Epithelial cell of proximal tubule (primary cell): ENCODE measurements at regions not wholly inside any gene's neighbourhood (a gene's known extent, or its start where the extent isn't known, plus 50 kb on each side); places are given as distances from the start of the nearest gene placed in this dataset.
"Not testable (repeated sequence)": the region's sequence is repeated elsewhere in the genome, so short reads cannot be mapped to it uniquely, and the experiment has no call there.

Experiments
- DNase-seq: peaks from one replicate; pipeline ENCODE4 v3.0.0-alpha.2; 2011; ENCODE audit warnings: low read depth
- H3K4me3 ChIP-seq: 2 replicates; pipeline ENCODE4 v1.5.1; 2011; ENCODE audit warnings: low read depth, mild to moderate bottlenecking, low read length
- TF ChIP-seq, protein P1 (sequence below): conservative IDR thresholded peaks from 2 replicates; pipeline ENCODE4 v1.5.1; 2012; ENCODE audit warnings: low read depth, mild to moderate bottlenecking, low read length

DNA sequence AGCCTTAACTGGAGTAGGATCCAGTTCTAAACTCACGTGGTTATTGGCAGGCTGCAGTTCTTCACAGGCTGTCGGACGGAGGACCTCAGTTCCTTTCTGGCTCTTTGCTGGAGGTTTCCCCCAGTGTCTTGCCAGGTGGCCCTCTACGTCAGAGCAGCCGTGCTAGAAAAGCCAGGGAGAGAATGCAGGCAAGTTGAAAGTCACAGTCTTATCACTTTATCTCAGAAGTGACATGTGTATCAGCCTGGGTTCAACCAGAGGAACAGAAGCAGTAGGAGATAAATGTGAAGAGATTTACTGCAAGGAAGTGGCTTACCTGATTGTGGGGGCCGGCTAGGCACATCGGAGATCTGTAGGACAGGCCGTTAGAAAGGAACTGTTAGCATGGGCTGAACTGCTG is 125.3 kb upstream of the BNIP2 start:
- no peak overlapping the region for H3K4me3 ChIP-seq
- TF ChIP-seq, protein P1, sequence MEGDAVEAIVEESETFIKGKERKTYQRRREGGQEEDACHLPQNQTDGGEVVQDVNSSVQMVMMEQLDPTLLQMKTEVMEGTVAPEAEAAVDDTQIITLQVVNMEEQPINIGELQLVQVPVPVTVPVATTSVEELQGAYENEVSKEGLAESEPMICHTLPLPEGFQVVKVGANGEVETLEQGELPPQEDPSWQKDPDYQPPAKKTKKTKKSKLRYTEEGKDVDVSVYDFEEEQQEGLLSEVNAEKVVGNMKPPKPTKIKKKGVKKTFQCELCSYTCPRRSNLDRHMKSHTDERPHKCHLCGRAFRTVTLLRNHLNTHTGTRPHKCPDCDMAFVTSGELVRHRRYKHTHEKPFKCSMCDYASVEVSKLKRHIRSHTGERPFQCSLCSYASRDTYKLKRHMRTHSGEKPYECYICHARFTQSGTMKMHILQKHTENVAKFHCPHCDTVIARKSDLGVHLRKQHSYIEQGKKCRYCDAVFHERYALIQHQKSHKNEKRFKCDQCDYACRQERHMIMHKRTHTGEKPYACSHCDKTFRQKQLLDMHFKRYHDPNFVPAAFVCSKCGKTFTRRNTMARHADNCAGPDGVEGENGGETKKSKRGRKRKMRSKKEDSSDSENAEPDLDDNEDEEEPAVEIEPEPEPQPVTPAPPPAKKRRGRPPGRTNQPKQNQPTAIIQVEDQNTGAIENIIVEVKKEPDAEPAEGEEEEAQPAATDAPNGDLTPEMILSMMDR, result no peak
- DNase-seq, result no peak

DNA sequence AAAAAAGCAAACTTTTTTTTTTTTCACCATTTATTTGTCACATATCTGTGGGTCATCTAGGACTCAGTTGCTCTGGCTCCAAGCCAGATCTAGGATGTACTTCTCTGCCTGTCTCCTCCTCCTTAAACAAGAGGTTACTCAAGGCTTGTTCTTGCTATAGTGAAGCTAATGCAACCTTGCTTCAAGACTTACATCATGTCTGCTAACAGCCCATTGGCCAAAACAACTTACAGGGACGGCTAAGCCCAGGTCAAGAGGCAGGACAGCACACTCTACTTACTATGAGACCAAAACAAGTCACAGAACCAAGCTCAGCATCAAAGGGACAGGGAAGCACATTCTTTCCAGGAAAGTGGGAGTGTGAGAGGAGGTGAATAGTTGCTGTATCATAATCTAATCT is 123.8 kb upstream of the BNIP2 start:
- TF ChIP-seq, protein P1, result no peak
- no peak for DNase-seq

DNA sequence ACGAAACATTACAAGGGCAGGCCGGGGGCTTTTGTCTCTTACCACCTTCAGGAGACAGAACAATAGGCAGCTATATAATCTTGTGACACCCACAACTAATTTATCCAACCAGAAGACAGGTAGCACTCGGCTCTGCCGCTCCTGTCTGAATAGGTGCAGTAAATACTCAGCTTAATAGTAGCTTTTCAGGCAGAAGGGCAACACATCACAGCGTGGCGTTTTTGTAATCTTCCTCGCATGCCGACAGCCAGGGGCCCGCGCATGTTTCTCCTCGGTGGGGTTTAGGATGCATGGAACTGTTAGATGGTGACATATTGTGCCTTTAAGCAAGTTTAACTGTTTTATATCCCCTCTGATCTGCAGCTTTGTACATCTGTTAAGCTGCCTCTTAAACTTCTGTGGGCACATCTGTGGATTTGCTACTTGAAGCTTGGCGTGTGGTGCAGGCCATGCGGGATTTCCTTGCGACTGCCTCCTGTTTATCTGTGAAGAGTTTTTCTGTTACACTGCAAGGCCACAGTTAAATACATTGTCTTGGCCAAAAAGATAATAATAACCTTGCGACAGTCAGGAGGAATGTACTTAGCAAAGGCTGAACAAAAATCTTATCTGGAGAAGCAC is 123.2 kb upstream of the BNIP2 start:
- no peak overlapping the region for H3K4me3 ChIP-seq
- no peak for DNase-seq
- TF ChIP-seq, protein P1, result no peak

More for the DNA sequence above, 123.8 kb upstream of the BNIP2 start:
- H3K4me3 ChIP-seq, result no peak overlapping the region

DNA sequence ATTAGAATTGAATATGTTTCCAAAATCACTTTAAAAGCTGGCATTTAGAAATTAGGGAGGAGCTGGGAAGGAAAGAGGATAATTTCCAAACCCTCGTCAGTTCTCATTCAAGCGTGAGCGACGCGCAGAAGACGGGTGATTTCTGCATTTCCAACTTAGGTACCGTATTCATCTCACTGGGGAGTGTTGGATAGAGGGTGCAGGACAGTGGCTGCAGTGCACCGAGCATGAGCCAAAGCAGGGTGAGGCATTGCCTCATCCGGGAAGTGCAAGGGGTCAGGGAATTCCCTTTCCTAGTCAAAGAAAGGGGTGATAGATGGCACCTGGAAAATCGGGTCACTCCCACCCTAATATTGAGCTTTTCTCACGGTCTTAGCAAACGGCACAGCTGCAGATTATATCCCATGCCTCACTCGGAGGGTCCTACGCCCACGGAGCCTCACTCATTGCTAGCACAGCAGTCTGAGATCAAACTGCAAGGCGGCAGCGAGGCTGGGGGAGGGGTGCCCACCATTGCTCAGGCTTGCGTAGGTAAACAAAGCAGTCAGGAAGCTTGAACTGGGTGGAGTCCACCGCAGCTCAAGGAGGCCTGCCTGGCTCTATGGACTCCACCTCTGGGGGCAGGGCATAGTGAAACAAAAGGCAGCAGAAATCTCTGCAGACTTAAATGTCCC is 114.3 kb upstream of the BNIP2 start:
- not testable (repeated sequence) for DNase-seq
- peak overlapping the region; percentile 31 for H3K4me3 ChIP-seq

DNA sequence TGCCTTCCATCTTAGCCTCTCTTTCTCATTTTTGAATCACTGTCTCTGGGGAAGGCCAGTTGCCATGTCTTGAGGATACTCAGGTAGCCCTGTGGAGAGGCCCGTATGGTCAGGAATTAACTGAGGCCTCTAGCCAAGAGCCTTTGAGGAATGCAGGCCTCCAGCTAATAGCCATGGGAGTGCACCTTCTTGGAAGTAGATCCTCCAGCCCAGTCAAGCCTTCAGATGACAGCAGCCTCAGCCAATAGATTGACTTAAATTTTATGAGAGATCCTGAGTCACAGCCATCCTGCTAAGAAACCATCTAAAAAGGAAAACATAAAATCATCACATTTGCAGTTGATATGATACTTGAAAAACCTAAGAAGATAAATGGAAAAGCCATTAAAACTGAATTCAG is 112.5 kb upstream of the BNIP2 start:
- TF ChIP-seq, protein P1, result no peak
- H3K4me3 ChIP-seq, result no peak overlapping the region
- no peak for DNase-seq

DNA sequence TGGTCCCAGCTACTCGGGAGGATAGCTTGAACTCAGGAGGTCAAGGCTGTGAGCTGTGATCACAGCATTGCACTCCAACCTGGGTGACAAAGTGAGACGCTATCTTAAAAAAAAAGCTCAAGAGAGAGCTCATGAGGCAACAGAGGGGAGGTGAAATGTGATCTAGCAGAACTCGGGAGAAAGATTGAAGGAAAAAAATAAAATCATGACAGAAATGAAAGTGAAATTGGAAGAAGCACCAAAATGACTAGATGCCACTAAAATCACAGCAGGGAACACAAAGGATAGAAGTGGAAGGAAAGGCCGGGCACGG is 109.4 kb upstream of the BNIP2 start:
- TF ChIP-seq, protein P1, result no peak
- H3K4me3 ChIP-seq, result no peak overlapping the region
- DNase-seq, result no peak

DNA sequence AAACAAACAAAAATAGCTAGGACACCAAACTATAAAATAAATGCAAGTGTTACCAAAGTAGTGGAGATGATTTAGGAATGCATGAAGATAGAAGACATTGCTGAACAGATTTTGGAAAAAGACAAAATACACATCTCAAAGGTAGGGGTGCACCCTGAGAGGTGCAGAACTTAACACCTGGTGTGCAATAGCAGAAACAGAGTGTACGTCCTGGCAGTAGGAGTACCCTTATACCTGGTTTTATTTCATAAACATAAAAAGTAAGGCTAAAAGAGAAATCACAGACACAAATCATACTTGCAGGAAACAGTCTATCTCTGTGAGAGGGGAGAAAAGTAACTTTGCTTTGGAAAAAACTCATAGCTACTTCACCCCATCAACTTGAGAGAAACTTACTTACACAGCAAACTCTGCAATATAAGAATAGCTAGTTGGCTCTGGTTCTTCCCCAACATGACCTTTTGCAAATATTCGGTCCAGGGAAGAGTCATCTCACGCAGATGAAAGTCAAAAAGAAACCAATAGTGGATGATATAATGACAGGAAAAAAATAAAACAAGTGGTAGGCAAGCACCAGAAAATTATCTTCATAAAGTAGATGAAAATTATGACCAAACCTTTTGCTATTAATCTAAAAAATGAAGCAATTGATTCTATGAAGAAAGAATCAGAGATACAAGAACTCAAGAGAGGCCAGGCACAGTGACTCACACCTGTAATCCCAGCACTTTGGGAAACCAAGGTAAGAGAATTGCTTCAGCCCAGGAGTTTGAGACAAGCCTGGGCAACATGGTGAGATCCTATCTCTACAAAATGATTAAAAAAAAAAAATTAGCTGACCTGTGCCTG is 108.9 kb upstream of the BNIP2 start:
- no peak for DNase-seq
- no peak overlapping the region for H3K4me3 ChIP-seq
- TF ChIP-seq, protein P1, result no peak
